A673 (cell line): ENCODE measurements at regions not wholly inside any gene's neighbourhood (a gene's known extent, or its start where the extent isn't known, plus 50 kb on each side); places are given as distances from the start of the nearest gene placed in this dataset.

Experiments used
- EZH2 ChIP-seq: fragments of 200-600 bp; sonication (generic); IDR thresholded peaks from 2 replicates; pipeline ENCODE4 v1.6.1; 2017; ENCODE audit warnings: borderline replicate concordance, low read depth, mild to moderate bottlenecking, mixed read lengths, antibody characterized with exemption, low read length; ENCODE audit not compliant: poor library complexity, severe bottlenecking
- TF ChIP-seq, protein P1 (sequence below): fragments of 300-800, 200-600 bp; sonication (generic); conservative IDR thresholded peaks from 2 replicates; pipeline ENCODE4 v1.5.1; 2017; ENCODE audit warnings: low read depth, mild to moderate bottlenecking, antibody characterized with exemption, low read length, moderate library complexity, mixed read lengths

DNA sequence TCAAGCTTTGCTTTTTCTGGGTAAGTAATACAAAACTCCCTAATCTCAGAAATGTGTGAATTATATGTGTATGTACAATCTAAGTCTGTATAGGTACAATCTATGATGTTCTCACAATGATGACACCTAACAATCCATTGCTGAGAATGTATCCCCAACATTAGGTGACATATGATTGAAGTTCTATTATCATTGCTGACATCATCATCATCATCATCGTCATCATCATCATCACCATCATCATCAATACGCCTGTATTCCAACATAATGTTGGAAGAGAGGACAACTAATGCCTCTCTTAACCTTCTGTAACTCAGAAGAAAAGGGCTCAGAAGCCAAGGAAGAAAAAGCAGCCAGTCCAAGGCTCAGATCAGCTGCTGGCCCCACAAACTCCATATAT lies 84.2 kb upstream of the FBXO11 start:
- TF ChIP-seq, protein P1, sequence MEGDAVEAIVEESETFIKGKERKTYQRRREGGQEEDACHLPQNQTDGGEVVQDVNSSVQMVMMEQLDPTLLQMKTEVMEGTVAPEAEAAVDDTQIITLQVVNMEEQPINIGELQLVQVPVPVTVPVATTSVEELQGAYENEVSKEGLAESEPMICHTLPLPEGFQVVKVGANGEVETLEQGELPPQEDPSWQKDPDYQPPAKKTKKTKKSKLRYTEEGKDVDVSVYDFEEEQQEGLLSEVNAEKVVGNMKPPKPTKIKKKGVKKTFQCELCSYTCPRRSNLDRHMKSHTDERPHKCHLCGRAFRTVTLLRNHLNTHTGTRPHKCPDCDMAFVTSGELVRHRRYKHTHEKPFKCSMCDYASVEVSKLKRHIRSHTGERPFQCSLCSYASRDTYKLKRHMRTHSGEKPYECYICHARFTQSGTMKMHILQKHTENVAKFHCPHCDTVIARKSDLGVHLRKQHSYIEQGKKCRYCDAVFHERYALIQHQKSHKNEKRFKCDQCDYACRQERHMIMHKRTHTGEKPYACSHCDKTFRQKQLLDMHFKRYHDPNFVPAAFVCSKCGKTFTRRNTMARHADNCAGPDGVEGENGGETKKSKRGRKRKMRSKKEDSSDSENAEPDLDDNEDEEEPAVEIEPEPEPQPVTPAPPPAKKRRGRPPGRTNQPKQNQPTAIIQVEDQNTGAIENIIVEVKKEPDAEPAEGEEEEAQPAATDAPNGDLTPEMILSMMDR: no peak
- TF ChIP-seq EZH2: no peak
